GM12872 (cell line): ENCODE measurements at regions not wholly inside any gene's neighbourhood (a gene's known extent, or its start where the extent isn't known, plus 50 kb on each side); places are given as distances from the start of the nearest gene placed in this dataset.

Experiments
- CTCF ChIP-seq: IDR thresholded peaks from 3 replicates; pipeline ENCODE4 v1.5.1; 2011; ENCODE audit warnings: low read depth, mild to moderate bottlenecking, low read length, moderate library complexity; ENCODE audit not compliant: insufficient read depth

DNA sequence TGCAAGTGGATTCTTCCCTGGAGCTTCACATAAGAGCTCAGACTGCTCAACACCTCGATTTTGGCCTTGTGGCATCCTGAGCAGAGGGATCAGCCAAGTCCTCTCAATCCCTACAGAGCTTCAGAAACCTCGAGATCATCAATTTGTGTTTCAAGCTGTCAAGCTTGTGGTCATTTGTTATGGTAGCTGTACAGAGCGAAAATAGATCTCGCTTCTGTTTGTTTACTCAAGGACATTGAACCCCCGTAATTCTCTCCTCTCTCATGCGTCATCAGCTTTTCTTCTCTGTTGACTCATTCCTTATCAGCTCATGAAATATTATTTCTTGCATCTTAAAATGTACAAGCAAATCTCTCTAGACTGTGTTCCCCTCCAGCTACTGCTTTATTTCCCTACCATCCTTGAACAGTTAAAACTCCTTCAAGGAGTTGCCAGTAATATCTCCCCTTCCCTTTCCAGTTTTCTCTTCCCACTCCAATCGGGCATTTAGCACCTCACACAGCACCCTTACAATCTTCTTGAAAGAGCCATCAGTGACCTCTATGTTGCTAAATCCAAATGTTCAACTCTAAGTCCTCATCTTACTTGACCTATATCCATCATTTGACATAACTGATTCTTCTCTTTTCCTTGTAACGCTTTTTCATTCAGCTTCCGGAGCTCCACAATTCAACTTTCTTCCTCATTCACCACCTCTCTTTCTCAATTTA, 106.2 kb upstream of the FAT1 start:
- TF ChIP-seq CTCF: no peak

GRCh38 chr4:186831574-186831973, 107.9 kb upstream of the FAT1 start:
- no peak for TF ChIP-seq CTCF

DNA sequence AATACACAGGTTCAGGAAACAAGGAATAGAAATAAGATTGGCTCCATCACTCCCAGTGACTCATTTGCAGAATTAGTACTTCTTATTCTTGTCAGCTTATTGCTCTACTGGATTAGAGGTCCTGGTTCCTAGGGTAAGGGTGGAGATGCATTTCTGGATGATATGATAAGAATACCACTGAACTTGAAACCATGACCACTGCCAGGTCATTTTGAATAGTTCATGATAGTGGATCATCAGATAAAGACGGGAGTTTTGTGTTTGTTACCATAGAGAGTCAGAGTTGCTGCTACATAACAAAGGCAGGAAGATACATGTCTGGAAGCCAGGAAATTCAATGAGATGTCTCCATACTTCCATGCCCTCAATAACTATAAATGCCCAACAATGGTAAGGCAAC, 109.2 kb upstream of the FAT1 start:
- no peak for TF ChIP-seq CTCF

DNA sequence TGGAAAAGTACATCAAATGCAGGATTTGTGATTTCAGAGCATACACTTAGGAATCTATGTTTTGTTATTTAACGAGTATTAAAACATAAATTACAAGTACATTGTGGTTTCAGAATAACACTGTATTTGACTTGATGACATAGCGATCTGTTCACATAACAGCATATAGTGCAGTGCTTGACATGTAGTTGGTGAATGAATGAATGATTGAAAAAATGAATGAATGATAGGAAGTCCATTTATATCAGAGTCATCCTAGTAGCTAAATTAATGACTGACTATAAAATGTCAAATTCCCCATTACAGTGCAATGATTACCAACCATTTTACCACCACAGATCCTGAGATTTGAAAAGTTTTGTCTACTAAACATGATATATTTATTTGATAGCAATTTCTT, 114.6 kb upstream of the FAT1 start:
- no peak for TF ChIP-seq CTCF

DNA sequence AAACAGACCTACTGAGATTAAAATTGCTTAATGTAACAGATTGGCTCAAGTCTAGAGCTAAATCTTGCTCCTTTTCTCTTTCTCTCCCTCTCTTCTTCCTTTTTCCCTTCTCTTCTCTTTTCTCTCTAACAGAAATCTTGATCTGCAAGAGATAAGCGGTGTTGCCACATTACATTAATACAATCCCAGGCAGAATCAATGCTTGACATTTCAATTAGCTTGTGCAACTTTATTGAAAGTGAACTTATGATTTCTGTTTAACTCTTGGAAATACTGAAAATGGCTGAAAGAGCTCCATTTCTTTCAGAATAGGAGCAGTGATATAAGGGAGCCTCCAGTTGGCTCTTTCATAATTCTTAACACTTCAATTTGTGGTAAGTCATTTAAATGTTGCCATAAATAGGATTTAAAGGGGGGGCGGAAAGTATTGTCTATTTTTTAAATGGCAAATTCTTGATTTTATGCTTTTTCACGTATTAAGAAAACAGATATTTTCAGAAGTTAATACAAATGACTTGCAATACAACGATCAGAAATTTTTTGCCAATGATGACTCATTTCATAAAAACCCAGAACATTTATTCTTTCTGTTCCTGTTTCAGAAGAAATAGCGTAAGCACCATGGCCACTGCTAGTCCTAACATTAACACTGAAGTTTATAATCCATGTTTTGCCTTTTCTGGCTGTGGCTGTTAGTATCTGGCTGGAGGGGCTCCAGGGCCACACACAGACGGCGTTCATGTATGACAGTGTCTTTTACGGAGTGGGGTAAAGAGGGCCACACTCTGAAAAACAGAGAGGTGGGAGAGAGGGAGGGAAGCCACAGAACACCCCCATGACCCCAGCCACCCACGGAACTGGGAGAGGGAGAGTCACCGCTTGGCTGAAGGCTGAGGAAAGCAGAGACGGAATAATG, 115.7 kb upstream of the FAT1 start:
- TF ChIP-seq CTCF: no peak

DNA sequence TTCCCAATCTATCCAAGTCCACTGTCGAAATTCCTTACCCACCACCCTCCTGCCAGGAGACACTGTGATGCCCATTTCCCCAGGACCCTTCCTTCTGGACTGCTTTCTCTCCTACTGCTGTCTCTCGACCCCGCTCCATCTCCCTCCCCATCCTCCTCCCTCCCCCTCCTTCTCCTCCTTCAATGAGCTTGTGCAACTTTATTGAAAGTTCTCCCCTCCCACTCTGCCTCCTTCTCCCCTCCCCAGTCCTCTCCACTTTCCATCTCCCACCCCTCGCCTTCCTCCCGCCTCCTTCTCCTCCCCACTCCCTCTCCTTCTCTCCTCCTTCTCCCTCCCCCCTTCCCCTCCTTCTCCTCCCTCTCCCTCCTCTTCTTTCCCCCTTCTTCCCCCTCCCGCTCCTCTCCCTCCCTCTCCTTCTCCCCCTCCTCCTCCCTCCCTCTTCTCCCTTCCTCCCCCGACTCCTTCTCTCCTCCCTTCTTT, 116.6 kb upstream of the FAT1 start:
- no peak for TF ChIP-seq CTCF

DNA sequence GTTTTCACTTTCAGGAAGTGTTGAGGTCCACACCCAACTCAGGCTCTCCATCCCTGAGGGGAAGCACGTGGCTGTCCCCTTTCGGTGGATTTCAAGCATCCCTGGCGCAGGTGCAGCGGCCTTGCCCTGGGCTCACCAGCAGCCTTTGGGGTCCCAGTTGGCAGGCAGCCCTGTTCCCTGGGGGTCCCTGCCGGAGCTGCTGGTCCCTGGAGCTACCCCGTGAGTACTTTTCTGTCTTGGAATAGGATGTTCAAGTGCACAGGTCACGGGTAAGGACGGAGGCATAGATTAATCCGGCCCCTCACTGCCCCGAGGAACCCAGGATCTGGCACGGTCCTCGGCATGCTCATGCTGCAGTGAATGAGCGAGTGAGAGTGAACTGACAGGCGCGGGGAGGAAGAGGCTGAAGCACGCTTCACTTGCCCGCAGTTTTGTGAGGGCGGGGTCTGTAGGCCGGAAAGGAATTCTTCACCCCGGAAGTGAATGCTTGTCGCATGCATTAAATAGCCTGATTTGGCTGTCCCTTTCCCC, 117.2 kb upstream of the FAT1 start:
- TF ChIP-seq CTCF: no peak
